Stimulated activated CD4-positive, alpha-beta T cell treated with anti-CD3 and anti-CD28 coated beads, Interleukin-1b, Interleukin-23, amount 100 ng/mL, for 24 hours (primary cell): ENCODE measurements at regions not wholly inside any gene's neighbourhood (a gene's known extent, or its start where the extent isn't known, plus 50 kb on each side); places are given as distances from the start of the nearest gene placed in this dataset.
"Not testable (repeated sequence)": the region's sequence is repeated elsewhere in the genome, so short reads cannot be mapped to it uniquely, and the experiment has no call there.

ENCODE experiments used
- DNase-seq, 4 experiments: peaks; one replicate each; pipeline ENCODE4 v3.0.0-alpha.2; 2020; ENCODE audit warnings: low read depth in 4 of 4, low spot score in 1 of 4

DNA sequence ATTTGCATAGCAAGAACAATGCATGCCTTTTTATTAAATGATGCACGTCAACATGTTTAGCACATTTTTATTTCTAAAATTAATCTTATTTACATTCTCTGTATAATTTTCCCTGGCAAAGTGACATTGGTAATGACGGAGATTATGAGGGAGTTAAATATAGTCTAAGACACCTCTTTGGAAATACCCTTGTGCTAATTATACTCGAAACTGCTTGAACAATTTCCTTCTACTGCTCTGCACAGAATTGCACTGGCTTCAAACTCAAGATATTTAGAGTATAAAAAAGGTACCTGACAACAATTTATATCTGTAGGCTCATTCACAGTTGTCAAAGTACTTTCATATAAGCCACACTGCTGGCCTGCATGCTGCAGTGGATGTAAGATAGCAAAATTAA is 602.7 kb downstream of the NXPH1 start:
- DNase-seq = no peak

DNA sequence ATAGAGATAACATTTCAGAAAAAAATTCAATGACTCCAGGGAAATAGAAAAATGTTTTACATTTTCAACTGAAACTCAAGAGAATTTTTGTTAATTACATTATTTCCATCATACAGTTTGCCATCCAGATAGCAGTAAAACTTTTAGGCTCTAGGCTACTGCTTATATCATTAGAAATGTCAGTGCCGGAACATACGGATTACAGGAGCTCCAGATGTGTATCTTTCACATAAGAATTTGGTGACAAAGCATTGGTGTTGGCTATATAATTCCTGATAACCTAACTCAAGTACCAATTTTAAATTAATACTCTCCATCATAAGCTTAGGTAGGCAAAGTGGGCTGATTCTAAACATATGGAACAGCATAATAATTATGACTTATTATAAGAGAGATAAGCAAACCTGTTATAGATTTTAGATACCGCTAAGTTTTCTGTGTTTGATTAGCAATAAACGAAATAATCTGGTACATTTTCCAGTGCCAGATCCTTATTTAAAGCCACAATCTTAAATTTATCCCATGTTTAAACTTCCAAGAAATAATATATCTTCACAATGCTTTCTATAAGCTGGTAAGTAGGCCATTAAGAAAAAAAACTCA is 637.9 kb downstream of the NXPH1 start:
- DNase-seq = no peak

DNA sequence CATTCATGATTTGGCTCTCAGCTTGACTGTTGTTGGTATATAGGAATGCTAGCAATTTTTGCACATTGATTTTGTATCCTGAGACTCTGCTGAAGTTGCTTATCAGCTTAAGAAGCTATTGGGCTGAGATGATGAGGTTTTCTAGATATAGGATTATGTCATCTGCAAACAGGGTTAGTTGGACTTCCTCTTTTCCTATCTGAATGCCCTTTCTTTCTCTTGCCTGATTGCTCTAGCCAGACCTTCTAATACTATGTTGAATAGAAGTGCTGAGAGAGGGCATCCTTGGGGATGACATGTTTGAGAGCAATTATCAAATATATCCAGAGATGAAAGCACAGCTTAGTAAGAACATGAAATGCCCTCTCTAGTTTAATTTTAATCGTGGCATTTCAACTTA is 642.4 kb downstream of the NXPH1 start:
- DNase-seq = not testable (repeated sequence)

DNA sequence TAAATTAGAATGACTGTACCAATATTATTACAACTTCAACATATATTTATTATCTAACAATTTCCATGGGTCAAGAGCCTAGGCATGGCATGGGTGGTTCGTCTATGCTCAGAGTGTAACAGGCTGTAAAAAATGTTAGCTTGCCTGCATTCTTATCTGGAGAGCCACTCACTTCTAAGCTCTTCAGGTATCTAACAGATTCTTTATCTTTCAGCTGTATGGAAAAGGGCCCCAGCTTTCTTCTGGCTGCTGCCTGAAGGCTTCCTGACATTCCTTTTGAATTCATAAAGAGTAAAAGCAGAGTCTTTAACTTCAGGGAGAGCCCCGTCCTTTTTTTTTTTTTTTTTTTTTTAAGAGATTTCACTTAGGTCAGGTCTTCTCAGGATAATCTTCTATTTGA is 648.8 kb downstream of the NXPH1 start:
- no peak for DNase-seq

DNA sequence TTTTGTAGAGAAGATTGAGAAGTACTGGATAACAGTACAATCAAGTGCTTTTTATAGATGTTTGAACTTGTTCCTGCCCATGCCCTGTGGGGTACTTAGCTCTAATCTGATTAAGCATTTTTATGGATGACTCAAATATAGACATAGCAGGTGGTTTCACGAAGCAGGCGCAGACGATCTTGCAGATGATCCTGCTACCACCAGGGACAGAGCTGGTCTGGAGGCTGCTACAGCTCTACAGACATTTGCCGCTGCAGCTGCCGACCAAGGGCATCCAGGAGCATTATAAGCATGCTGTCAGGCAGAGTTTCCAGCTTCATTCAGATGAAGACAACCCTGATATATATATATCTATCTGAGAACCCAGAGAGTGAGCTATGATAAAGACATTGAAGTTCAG is 650.4 kb downstream of the NXPH1 start:
- no peak for DNase-seq

DNA sequence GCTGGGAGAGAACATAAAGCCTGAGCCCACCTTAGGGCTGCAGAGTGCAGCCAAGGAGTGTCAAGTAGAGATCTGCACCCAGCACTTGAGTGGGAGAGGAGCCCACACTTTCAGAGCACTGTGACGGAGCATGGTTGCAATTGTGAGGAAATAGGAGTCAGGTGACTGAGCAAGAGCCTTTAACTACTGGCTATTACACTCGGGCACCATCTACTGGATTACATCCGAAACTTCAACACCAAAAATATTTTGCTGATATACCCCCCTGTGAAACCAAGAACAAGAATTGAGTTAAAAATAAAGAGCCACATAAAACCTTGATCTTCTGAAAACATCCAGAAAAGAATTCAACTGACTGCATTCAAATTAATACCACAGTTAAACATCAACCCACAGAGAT is 657.9 kb downstream of the NXPH1 start:
- DNase-seq = no peak

DNA sequence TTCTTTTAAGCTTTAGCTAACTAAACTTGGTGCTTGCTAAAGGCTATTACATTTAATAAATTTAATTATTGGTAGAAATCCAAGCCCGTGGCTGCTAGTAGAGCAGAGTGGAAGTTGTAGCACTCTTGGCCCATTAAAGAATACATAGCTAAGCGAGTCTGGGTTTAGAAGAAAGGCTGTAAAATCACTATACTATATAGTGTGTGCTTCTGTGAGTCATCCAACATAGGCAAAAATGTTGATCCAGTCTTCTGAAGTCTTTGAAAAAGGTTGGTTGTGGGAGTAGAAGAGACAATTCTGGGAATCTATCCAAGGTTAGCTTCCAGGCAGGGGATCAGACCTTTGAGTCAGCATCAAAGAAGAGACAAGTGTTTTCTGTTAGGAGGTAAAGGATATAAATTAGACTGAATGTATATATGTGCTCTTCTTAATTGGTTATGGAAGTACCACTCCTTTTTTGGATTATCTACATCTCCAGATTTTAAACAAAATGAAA is 664.2 kb downstream of the NXPH1 start:
- no peak for DNase-seq

- no peak for DNase-seq
Observed at GRCh38 chr7:9100289-9100688, 666.9 kb downstream of the NXPH1 start.

- no peak for DNase-seq
Observed at GRCh38 chr7:9102846-9103245, 669.4 kb downstream of the NXPH1 start.

- DNase-seq = no peak
Observed at GRCh38 chr7:9106747-9107146, 673.3 kb downstream of the NXPH1 start.

DNA sequence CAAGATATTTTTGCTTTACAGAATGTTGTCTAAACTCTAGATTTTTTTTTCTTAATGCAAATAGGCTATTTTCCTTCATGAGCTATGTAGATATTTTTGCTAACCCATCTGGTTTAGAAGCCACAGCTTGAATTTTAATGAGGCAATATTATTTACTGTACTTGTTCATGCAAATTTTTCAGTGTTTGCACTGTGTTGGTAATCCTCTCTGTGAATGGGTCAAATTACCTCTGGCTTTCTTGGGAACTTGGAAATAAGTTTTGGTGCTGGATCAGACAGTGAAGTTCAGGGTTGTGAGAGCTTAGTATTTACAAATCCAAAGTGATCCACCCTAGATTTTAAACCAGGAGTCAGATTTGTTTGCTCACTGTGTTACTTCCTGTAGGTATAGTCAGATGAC is 686.9 kb downstream of the NXPH1 start:
- DNase-seq = no peak

DNA sequence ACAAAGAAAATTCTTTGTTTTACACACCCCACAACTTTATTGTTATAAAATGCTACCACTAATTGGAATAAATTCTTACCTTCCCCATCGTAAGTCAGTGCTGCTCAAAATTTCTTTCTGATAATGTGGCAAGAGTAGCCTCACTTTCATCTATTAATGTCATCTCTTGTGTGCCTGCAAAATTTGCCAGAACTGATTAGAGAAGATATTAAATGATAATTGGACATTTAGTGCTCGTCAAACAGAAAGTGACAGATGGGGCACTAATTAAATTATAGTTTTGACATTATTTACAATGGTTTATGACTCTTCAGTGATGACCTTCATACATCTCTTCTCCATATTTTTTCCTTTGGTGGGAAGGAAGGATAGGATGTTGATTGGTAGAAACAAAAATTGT is 690.9 kb downstream of the NXPH1 start:
- no peak for DNase-seq

DNA sequence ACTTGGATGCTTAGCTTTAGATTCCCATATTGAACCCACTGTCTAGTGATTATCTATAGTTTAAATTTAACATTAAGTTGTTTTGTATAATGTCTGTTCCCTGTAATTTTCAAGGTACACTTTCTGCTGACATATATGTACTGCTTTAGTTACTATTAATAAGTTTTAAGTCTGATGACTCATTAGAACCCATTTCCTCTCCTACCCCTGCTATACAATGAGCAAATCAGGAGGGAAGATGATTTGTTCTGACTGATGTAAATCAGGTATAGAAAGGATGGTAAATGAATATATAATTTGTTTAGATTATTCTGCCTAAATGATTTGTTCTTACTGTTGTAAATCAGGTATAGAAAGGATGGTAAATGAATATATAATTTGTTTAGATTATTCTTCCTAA is 691.8 kb downstream of the NXPH1 start:
- DNase-seq = no peak

- DNase-seq = no peak
Observed at GRCh38 chr7:9127901-9128300, 694.5 kb downstream of the NXPH1 start.

DNA sequence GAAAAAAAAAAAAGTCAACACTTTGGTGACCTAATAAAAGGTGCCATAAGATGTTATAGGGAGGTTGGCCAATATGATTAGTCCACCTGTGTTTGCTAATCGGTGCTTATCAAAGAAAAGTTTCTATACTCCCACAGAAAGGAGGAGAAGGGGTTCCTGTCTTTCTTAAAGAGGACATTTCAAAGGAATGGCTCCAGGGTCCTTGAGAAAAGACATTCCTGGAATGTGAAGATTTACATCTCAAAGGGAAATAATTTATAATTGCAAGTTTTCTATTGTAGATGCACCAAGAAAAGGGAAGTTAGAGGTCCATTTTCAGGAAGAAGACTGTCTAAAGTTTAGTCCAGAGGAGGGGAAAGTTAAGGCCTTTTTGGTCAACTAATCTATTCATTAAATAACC is 715.3 kb downstream of the NXPH1 start:
- DNase-seq = no peak

GRCh38 chr7:9149499-9150082 is 716.2 kb downstream of the NXPH1 start:
- no peak for DNase-seq

GRCh38 chr7:9163691-9164090 is 730.3 kb downstream of the NXPH1 start:
- DNase-seq = not testable (repeated sequence)

GRCh38 chr7:9175871-9176270 is 742.5 kb downstream of the NXPH1 start:
- DNase-seq = no peak

DNA sequence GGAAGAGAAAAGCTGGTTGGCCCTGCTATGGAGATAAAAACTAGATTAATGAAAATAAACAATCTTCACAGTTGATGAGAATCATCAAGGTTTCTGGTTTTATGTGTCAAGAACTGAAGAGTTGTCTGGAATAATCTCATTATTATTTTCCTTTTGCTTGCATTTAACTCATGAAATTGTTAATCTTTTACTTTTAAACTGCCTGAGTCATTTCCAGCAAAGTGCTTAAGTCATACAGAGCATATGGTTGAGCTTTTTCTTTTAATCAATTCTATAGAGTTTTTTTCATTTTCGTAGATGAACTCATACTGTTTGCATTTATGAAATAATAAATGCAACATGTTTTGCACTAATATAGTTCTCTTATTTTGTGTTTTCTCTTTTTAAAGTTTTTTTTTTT is 747.9 kb downstream of the NXPH1 start:
- no peak for DNase-seq

GRCh38 chr7:9186730-9187129 is 753.3 kb downstream of the NXPH1 start:
- DNase-seq = no peak

GRCh38 chr7:9189703-9190102 is 756.3 kb downstream of the NXPH1 start:
- DNase-seq = no peak

DNA sequence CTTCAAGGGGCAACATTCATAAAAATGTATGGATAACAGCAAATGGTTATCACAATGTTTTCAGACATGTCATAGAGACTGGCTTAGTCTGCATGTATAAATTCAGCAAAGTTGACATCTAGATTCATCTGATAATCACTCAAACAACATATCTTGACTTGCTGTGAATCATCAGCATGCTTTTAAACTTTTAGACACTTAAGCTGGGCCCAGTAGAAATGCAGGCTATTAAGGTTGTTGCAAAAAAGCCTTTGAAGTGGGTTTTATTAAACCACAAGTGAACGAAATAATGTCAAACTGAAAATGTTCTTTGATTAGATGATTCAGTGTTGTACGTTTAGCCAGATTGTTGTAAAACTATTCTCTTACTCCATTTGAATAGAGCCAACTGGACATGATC is 759.6 kb downstream of the NXPH1 start:
- DNase-seq = no peak

- DNase-seq = no peak
Observed at GRCh38 chr7:9200626-9201025, 767.2 kb downstream of the NXPH1 start.
